Stromal cell of bone marrow (primary cell): ENCODE measurements at regions not wholly inside any gene's neighbourhood (a gene's known extent, or its start where the extent isn't known, plus 50 kb on each side); places are given as distances from the start of the nearest gene placed in this dataset.
"Not testable (repeated sequence)": the region's sequence is repeated elsewhere in the genome, so short reads cannot be mapped to it uniquely, and the experiment has no call there.

Experiments
- DNase-seq: peaks from one replicate; pipeline ENCODE4 v3.0.0-alpha.2; 2012; ENCODE audit warnings: low read depth

DNA sequence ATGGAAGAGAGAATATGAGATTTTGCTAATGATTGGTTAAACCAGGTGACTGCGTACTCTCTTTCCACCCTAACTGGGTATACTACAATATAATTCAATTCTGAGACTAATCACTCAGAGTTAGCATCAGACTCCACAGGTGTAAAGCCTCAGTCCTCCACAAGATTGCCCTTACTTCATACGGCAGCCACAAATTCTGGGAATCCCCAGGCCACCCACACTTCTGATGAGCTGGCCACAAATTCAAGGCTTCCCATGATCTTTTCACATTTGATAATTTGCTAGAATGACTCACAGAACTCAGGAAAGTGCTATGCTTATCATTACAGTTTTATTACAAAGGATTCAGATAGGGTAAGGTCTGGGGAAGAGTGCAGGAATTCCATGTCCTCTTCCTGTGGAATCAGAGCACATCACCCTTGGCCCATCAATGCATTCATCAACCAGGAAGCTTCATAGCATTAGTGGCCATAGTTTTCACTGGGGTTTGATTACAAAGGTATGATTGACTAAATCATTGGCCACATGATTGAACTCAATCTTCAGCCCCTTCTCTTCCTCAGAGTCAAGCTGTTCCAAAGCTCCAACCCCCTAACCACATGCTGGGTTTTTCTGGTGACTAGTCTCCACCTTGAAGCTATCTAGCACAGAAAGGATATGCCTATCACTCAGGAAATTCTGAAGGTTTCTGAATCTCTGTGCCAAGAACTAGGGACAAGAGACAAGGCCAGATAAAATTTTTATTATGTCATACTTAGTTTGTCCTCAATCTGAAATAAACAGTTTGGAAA is 131.7 kb downstream of the HHIPL2 start:
- DNase-seq, result no peak

DNA sequence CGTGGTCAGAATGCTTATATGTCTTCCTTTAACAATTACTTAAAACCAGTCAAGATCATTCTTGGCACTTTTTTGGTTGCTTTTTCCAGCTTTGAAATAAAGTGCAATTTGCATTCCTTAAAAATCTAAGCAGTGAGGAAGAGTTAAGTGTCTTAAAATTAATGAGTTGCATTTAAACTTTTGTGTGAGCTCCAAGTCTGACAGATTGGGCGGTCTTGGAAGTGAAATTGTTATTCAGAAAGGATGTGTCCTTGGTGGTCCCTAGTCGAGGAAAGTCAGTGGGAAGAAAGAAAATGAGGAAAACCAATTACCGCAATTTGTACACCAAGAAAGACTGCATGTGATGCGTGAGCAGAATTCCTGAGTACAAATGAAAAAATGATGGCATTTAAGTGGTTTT is 132.5 kb downstream of the HHIPL2 start:
- DNase-seq, result no peak

DNA sequence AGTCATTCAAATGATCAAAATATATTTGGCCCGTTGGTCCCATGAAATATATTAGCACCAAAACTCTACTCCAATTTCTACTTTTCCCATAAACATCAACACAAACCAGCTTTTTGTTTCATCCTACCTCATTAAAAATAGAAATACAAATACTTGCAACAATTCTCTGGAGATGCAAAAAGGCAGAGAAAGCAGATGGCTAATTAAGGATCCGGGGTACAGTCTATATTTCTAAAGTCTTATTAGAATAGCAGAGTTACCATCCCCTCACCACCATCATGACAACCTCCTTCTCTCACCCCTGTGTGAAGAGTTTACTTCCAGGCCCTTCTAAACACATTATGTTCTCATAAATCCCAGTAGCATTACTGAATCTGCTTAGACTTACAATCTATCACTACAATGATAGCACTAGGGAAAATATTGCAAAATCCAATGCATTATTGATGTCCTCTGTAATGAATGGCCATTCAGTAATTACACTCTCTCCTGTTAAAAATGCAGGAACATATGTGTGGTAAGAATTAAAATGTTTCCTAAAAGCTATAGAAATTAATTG is 133.8 kb downstream of the HHIPL2 start:
- no peak for DNase-seq

DNA sequence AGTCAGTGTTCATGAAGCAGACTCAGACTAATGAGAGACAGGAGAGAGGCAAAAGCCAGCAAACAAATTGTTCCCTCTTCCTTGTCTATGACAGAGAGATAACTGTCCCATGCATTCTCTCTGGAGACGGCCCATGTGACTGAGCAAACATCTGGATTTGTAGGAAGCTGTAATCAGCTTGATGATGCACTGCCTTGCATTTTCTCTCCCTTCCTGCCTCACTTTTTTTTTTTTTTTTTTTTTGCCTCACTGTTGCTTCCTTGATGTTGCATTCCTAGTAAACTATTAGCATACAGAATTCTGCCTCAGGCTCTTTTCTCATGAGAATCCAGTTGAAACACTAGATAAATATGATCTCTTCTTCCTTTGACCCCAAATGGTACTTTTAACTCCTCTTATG is 134.5 kb downstream of the HHIPL2 start:
- DNase-seq, result no peak

DNA sequence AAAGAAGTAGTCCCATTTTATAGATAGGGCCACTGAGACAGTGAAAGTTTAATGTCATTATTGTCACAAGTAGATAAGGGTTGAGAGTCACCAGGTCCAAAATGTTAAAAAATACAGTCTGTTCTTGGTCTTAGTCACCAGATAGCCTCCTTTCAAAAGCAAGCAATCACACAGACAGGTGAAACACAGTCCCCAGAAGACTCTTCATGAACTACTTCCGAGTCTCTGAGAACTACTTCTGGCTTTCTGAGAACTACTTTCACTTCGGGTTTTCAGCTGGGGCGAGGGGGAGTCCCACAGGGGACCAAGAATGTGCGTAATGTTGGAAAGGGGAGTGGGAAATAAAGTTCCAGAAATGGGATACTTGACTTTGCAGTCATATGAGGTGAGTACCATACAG is 143.2 kb downstream of the HHIPL2 start:
- no peak for DNase-seq

DNA sequence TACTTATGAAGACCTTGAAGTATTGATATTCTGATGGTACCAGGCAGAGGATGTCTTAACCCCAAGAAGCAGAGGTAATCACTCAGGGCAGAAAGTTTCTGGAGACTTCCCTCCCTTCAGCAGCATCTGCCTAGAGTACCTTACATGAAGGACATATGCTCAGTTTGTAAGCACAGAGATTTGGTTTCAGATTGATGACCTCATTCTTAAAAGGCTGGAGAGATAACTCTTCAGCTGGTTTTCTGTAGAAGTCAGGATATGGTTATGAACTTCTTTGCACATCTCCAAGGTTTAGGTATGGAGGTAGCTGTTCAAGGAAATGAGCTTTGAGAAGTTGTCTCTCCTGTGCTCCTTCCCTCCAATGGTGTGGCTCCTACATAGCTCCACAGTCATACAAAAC is 148.7 kb downstream of the HHIPL2 start:
- DNase-seq, result no peak

DNA sequence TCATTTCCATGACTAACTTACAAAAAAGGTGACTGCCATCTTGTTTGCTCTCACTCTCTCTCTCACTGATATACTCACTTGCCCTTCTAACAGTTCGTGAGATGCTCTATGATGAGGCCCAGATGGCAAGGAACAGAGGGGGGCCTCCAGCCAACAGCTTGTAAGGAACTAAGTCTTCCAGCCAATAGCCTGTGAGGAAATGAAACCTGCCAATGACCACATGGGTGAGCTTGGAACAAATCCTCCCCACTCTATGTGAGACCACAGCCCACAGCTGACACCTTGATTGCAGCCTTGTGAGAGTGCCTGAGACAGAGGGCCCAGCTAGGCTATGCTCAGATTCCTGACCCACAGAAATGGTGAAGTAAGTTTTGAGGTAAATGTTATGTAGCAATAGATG is 153.7 kb downstream of the HHIPL2 start:
- DNase-seq, result no peak

DNA sequence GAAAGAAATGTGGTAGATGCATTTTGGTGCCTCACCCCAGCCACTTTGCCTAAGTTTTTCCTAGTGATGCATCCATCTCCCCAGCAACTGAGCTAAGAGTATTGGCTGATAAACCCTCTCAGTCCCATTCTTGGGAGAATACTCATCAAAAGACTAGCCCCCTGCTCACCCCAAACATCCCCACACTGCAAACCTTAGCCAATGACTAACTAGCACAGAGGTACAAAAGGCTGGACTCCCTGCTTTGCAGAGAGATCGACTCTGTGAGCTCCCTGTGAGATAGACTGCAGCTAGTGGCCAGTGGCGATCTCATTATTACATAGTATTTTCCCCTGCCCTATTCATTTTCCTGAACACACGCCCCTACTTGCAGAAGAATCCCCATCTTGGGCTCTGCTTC is 155.3 kb downstream of the HHIPL2 start:
- peak; percentile 71 for DNase-seq

DNA sequence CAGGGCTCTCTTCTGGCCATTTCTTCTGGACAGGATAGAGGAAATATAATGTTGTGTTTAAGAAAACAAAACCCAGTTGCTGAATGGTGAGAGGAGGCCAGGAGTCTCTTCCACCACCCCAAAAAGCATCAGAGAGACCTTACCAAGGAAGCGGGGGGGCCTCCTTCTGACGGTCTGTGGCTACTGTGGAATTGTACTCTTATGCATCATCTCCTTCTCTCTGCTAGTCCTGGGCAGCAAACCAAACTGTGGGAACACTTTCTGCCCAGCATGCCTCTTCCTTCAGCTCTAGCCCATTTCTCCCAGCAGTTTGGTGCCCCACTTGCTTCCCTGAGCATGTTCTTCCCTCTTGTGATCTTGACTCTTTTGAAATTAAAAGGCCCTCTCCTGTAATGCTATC is 157.7 kb downstream of the HHIPL2 start:
- peak; percentile 90 for DNase-seq

DNA sequence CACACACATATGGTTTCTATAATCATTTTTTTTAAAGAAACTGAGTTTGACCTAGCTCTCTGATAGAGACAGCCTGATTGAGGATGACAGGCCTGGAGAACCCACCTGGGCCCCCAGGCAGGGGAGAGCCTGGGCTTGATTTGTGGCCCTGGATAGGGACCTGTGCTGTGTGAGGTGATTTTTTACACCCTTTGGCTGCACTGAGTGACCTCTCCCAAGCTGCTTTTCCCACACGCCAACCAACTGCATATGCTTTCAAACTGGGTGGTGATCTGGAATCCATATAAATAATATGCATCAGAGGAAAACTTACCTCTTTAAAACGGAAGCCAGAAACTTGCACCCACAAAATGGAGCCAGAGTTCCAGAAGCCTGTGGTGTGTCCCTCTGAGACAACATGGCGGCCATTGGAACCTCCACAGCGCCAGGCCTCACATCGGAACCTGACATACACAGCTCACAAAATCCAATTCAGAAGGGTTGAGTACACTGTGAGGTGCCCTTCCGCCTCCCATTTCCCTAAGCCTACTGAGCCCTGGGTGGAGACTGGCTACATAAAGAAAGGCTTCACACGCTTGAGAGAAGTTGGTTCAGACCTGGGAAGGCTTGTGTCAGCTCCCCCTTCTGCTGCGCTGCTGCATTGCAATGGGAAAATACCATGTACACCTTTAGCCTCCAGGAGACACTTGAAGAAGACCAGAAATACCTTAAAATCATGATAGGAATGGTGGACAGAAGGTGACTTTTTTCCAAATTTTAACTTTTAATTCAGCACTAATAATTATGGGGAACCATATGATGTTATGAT is 160.7 kb downstream of the HHIPL2 start:
- DNase-seq, result no peak

DNA sequence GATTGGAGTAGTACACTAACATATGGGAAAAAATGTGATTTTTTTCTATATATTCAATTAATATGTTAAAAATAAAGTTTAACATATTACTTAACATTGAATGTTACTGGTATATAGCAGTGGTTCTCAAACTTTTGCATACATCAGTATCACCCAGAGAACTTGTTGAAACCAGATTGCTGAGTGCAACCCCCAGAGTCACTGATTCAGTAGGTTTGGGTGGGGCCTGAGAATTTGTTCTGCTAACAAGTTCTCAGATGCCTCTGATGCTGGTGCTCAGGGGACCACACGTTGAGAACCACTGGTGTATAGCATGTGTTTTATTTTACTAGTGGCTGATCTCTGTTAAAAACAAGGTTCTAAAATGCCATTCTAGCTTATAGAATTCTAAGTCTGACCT is 161.9 kb downstream of the HHIPL2 start:
- DNase-seq, result no peak

DNA sequence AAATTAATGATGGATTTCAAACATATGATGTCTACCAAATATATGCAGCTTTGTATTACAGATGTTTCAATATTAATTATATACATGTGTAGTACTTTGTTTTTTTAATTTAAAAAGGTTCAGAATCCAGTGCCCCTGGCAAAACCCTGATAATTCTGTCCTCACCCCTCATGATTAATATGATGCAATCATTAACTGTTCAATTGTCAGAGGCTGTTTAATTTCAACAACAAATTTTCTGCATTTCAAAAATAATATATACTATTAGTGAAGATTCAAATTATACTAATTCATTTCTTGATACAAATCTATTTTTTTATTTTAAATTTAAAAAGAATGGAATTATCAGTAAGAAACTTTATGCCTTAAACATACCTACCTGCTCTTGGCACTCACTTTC is 162.6 kb downstream of the HHIPL2 start:
- DNase-seq, result no peak

DNA sequence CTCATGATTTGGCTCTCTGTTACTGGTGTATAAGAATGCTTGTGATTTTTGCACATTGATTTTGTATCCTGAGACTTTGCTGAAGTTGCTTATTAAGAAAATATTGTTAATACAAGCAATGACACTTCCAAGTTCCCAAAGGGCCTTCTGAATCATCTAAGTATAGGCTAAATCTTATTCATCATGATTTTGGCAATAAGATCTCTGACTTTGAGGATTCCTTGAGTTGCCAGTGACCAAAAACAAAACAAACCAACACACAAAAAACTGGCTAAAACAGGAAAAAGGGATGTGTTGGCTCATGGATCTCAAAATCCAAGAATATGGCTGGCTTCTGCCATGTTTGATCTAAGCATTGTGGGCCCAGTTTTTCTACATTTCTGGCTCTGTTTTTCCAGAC is 163.4 kb downstream of the HHIPL2 start:
- peak; percentile 89 for DNase-seq

DNA sequence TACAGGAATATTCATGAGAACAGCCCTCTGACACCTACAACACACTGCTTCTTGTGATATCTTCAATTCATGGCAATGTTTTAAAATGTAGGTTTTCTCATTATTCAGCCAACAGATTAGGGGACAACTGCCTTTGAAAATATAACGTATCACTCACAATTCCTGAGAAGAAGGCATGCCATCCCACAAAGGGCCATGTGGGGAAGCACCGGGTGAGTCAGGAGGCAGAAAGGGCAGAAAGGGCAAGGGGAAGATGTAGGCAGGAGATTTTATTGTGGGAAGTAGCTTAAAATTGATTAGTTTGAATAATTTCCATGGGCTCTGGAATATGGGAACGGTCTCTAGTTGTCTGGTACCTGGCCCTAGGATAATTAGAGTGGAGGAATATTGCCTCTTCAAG is 165.7 kb downstream of the HHIPL2 start:
- no peak for DNase-seq

DNA sequence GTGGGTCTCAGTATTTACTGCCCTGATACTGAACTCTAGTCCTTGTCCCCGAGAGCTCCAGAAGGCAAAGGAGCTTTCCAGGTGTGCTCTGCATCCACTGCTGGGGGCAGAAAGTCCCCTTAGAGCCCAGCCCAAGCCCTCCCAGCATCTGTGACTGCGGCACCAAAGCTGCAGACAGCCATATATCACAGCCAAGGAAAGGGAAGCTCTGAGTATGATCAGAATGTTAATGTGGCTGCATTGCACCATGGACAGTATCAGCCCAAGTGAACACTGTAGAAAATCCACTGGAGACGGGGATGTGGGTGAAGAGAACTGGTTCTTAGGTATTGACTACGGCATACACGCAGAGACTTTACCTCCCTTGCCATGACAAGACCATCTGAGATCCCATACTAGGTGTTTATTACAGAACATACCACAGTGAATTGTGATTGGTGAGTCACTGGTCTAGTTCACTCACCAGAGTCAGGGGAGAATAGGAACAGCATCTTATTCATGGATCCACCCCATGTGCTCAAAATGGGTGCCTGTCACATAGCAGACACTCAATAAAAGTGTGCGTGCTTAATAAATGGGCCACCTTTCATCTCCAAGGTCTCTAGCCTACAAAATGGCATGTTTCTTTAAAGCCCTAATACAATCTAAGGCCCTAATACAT is 170.3 kb downstream of the HHIPL2 start:
- DNase-seq, result no peak

DNA sequence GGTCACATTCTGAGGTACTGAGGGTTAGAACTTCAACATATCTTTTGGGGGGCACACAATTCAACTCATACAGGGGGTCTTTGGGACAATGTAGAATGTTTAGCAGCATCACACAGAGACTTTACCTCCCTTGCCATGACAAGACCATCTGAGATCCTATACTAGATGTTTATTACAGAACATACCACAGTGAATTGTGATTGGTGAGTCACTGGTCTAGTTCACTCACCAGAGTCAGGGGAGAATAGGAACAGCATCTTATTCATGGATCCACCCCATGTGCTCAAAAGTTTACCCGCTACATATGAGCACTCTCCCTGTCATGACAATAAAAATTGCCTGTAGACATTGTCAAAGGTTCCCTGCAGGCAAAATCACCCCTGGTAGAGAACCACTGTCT is 171.1 kb downstream of the HHIPL2 start:
- not testable (repeated sequence) for DNase-seq

DNA sequence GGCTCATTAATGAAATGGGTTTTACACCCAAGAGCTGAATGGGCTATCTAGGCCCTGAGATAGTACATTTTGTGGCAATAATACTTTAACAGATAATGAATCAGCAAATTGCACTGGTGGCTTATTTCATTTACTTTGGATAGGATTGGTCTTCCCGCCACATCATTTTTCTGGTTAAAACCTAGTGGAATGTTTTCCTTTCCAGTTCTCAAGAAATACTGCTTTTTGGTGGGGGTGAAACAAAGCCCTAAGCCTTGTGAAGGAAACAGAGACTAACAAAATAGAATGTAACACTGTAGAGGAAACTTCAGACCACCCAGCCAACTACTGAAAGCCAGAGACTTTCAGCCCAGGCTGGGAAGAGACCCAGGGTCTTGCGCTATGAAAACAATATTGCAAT is 172.2 kb downstream of the HHIPL2 start:
- DNase-seq, result peak; percentile 67

DNA sequence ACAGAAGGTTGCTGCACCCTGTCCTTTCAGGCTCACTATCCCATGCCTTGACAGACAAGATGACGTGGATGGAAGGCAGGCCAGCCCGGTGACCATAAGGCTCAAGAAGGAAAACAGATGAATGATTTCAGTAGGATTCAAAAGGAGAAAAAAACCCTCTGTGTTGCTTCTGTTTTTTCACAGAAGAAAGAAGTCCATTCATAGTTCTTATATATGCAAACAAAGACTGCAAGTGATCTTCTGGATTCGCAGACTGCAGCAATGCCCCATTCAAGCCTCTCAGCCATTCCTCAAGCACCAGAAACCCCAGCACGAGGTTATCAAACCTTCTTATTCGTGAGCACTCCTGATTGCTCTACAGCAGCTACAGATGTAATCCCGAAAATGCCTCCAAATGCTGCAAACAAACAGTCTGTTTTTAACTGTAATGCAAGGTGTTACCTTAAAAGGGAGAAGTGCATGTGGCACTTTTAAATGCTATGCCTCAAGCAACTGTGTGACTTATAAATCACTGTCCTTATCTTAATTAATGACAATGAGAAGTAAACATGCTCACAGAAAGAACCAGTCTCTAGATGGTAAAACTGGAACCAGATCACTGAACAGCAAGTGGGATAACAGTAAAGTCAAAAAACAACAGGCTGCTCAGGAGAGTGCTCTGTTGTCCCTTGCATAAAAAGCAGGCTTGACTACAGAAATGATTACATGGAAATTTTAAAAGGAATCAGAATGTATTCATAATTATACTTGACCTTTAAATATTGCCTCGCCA is 173.9 kb downstream of the HHIPL2 start:
- no peak for DNase-seq

DNA sequence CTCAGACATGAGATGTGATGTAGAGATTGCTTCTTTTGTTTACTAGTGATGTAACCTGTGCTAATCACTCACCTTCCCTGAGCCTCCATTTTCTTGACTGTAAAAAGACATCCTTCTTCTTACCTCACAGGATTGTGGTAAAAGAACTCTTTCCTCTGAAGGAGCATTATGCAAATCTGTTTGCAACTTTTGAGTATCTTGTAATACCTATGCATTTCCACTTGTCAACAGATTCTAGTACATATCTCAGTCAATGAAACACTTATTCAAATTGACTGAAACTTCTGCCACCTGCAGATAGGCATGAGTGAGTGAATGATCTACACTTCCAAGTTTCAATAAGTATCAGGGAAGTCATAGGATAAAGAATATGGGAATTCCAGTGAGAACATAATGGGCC is 174.7 kb downstream of the HHIPL2 start:
- no peak for DNase-seq

DNA sequence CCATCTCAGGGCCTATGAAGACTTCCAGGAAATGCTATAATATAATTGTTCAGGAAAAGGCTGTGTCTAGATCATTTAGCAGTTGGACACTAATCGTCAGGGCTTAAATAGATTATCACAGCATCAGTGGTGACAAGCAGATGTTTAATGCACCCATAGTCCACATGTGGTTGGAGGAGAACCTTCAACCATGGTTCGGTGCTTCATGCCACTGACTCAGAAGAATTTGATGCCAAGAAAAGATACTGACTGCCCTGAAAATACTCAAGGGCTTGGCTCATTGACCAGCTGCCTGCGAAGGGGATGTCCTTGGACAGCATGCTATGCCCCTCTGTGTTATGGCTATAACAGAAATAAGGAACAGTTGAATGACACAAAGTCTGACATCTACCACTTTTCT is 175.7 kb downstream of the HHIPL2 start:
- DNase-seq, result no peak

DNA sequence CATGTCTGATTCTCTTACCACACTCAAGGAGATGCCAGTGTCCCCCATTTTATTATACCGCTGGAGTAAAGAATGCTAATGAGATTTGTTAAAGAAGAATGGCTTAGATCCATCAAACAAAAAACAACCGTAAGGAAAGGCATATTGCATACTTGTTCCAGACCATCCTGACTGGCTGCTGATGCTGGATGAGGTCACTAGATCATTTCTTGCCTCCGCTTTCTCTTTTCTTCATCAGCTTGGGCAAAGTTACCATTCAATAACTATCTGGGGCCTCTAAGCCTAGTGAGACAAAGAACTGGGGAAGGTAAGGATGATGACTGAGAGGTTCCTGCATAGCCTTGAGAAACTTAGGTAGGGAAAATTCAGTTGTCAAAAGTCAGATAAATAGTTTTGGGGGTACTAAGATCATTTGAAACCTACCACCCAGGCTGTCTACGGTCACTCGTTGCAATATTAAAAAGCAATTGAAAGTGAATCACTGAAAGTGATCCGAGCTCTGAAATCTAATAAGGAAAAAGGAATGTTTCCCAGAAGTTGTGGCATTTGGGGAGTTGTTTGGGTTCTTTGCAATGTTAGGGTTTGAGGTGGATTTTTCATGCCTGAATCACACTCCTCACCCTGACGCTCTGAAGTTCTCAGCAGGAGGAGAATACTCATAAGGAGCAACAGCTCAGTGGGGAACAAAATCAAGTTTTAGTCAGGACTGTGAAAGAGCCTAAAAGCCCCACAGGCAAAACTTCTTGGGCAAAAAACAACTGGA is 176.8 kb downstream of the HHIPL2 start:
- peak; percentile 98 for DNase-seq
